OCI-LY1 (cell line): ENCODE measurements at regions not wholly inside any gene's neighbourhood (a gene's known extent, or its start where the extent isn't known, plus 50 kb on each side); places are given as distances from the start of the nearest gene placed in this dataset.

Source experiments
- EZH2 ChIP-seq: fragments of 200-600 bp; sonication (generic), shearing (Covaris generic); IDR thresholded peaks from 2 replicates; pipeline ENCODE4 v1.8.0; 2017; ENCODE audit warnings: borderline replicate concordance, mixed run types, mild to moderate bottlenecking, antibody characterized with exemption, low read length, moderate library complexity, mixed read lengths
- TF ChIP-seq, protein P1 (sequence below): fragments of 200-600 bp; sonication (generic), shearing (Covaris generic); IDR thresholded peaks from 2 replicates; pipeline ENCODE4 v1.5.1; 2017; ENCODE audit warnings: mild to moderate bottlenecking, antibody characterized with exemption, low read length, moderate library complexity, mixed read lengths

DNA sequence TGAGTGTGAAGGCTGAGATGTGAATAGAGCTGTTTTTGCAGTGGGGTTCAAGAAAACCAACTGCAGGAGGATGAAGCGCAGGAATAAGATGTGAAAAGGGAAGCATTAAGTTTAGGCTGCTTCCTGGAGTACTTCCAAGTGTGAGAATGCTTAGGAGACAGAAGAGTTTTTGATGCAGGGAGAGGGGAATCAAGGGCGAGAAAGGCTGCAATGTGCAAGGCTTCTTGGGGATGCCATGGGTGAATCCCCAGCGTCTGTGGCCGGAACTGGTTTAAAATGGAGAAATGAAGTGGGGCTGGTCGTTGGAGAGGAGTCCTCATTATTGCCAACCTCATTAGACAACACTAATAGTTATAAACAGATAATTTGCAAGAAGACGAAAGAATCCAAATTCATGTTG, 764.9 kb downstream of the LIG4 start:
- TF ChIP-seq, protein P1, sequence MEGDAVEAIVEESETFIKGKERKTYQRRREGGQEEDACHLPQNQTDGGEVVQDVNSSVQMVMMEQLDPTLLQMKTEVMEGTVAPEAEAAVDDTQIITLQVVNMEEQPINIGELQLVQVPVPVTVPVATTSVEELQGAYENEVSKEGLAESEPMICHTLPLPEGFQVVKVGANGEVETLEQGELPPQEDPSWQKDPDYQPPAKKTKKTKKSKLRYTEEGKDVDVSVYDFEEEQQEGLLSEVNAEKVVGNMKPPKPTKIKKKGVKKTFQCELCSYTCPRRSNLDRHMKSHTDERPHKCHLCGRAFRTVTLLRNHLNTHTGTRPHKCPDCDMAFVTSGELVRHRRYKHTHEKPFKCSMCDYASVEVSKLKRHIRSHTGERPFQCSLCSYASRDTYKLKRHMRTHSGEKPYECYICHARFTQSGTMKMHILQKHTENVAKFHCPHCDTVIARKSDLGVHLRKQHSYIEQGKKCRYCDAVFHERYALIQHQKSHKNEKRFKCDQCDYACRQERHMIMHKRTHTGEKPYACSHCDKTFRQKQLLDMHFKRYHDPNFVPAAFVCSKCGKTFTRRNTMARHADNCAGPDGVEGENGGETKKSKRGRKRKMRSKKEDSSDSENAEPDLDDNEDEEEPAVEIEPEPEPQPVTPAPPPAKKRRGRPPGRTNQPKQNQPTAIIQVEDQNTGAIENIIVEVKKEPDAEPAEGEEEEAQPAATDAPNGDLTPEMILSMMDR = no peak
- TF ChIP-seq EZH2 = no peak
